H9 (cell line): ENCODE measurements at regions not wholly inside any gene's neighbourhood (a gene's known extent, or its start where the extent isn't known, plus 50 kb on each side); places are given as distances from the start of the nearest gene placed in this dataset.

Source experiments
- DNase-seq: peaks from one replicate; pipeline ENCODE4 v3.0.0-alpha.2; 2017
- H2AFZ ChIP-seq: one replicate; pipeline ENCODE4 v1.6.1; 2013; ENCODE audit warnings: mild to moderate bottlenecking, low read length, control low read depth, moderate library complexity
- H2AK5ac ChIP-seq: 2 replicates; pipeline ENCODE4 v1.6.1; 2013; ENCODE audit warnings: low read length, control low read depth, mixed read lengths; ENCODE audit not compliant: insufficient read length
- H2BK120ac ChIP-seq: one replicate; pipeline ENCODE4 v1.6.1; 2013; ENCODE audit warnings: low read depth, mild to moderate bottlenecking, low read length, control low read depth, inconsistent platforms; ENCODE audit not compliant: poor library complexity, severe bottlenecking
- H2BK12ac ChIP-seq: 2 replicates; pipeline ENCODE4 v1.6.1; 2013; ENCODE audit warnings: low read length, control low read depth, mixed read lengths, low read depth; ENCODE audit not compliant: insufficient read length
- H2BK15ac ChIP-seq: 2 replicates; pipeline ENCODE4 v1.6.1; 2013; ENCODE audit warnings: low read depth, low read length, control low read depth
- H2BK20ac ChIP-seq: one replicate; pipeline ENCODE4 v1.6.1; 2013; ENCODE audit warnings: low read depth, mild to moderate bottlenecking, low read length, control low read depth, inconsistent platforms; ENCODE audit not compliant: poor library complexity, severe bottlenecking
- H2BK5ac ChIP-seq: 2 replicates; pipeline ENCODE4 v1.6.1; 2013; ENCODE audit warnings: low read length, control low read depth, mixed read lengths; ENCODE audit not compliant: insufficient read length
- H3K14ac ChIP-seq: 2 replicates; pipeline ENCODE4 v1.6.1; 2013; ENCODE audit warnings: low read length, control low read depth; ENCODE audit not compliant: insufficient read depth
- H3K18ac ChIP-seq: 2 replicates; pipeline ENCODE4 v1.6.1; 2013; ENCODE audit warnings: low read depth, mild to moderate bottlenecking, mixed read lengths, low read length, control low read depth; ENCODE audit not compliant: insufficient read length
- H3K23ac ChIP-seq: 2 replicates; pipeline ENCODE4 v1.6.1; 2013; ENCODE audit warnings: low read length, control low read depth, mixed read lengths, low read depth; ENCODE audit not compliant: insufficient read length
- H3K23me2 ChIP-seq: 2 replicates; pipeline ENCODE4 v1.6.1; 2013; ENCODE audit warnings: low read depth, mild to moderate bottlenecking, mixed read lengths, low read length, control low read depth; ENCODE audit not compliant: insufficient read length, poor library complexity, severe bottlenecking
- H3K27ac ChIP-seq: 2 replicates; pipeline ENCODE4 v1.5.1; 2013; ENCODE audit warnings: low read length, control low read depth, mixed read lengths, low read depth; ENCODE audit not compliant: insufficient read length
- H3K27me3 ChIP-seq: 2 replicates; pipeline ENCODE4 v1.6.1; 2013; ENCODE audit warnings: low read length, control low read depth, inconsistent platforms; ENCODE audit not compliant: insufficient read depth
- H3K4ac ChIP-seq: 2 replicates; pipeline ENCODE4 v1.6.1; 2013; ENCODE audit warnings: low read depth, mild to moderate bottlenecking, control low read depth, inconsistent platforms, low read length, moderate library complexity
- H3K4me1 ChIP-seq: 2 replicates; pipeline ENCODE4 v1.6.1; 2013; ENCODE audit warnings: low read length, control low read depth, inconsistent platforms; ENCODE audit not compliant: insufficient read depth
- H3K4me2 ChIP-seq: 2 replicates; pipeline ENCODE4 v1.6.1; 2013; ENCODE audit warnings: low read length, control low read depth, mixed read lengths; ENCODE audit not compliant: insufficient read length, insufficient read depth
- H3K56ac ChIP-seq: 2 replicates; pipeline ENCODE4 v1.6.1; 2013; ENCODE audit warnings: low read depth, mild to moderate bottlenecking, mixed read lengths, low read length, control low read depth; ENCODE audit not compliant: insufficient read length
- H3K79me1 ChIP-seq: 2 replicates; pipeline ENCODE4 v1.6.1; 2013; ENCODE audit warnings: low read depth, mild to moderate bottlenecking, moderate library complexity, low read length, control low read depth, inconsistent platforms; ENCODE audit not compliant: insufficient read depth, poor library complexity, severe bottlenecking
- H3K79me2 ChIP-seq: 2 replicates; pipeline ENCODE4 v1.6.1; 2013; ENCODE audit warnings: low read length, control low read depth, inconsistent platforms; ENCODE audit not compliant: insufficient read depth
- H3K9ac ChIP-seq: 2 replicates; pipeline ENCODE4 v1.6.1; 2013; ENCODE audit warnings: low read length, control low read depth, mixed read lengths; ENCODE audit not compliant: insufficient read length; ENCODE audit errors: extremely low read depth
- H3K9me3 ChIP-seq: one replicate; pipeline ENCODE4 v1.6.1; 2013; ENCODE audit warnings: low read depth, low read length, inconsistent platforms; ENCODE audit not compliant: control insufficient read depth
- H3T11ph ChIP-seq: one replicate; pipeline ENCODE4 v1.6.1; 2013; ENCODE audit warnings: mild to moderate bottlenecking, low read length, control low read depth, inconsistent platforms
- H4K20me1 ChIP-seq: one replicate; pipeline ENCODE4 v1.6.1; 2013; ENCODE audit not compliant: control insufficient read depth, insufficient read length, insufficient read depth
- H4K5ac ChIP-seq: 2 replicates; pipeline ENCODE4 v1.6.1; 2013; ENCODE audit warnings: low read depth, mild to moderate bottlenecking, mixed read lengths, low read length, control low read depth; ENCODE audit not compliant: insufficient read length
- H4K8ac ChIP-seq: replicated peaks from 2 replicates; pipeline ENCODE4 v1.6.1; 2013; ENCODE audit warnings: low read length, control low read depth, mixed read lengths, low read depth; ENCODE audit not compliant: insufficient read length
- H4K91ac ChIP-seq: 2 replicates; pipeline ENCODE4 v1.6.1; 2013; ENCODE audit warnings: low read depth, mild to moderate bottlenecking, moderate library complexity, mixed read lengths, low read length, control low read depth; ENCODE audit not compliant: insufficient read length
- H3K27ac Mint-ChIP-seq, 3 experiments: 2 replicates in 2 of 3; 3 replicates in 1 of 3; pipeline ENCODE4 v1.8.0; 2020 to 2021; ENCODE audit warnings: mixed read lengths in 3 of 3, mild to moderate bottlenecking in 1 of 3, moderate library complexity in 1 of 3
- H3K27me3 Mint-ChIP-seq: 2 replicates; pipeline ENCODE4 v1.8.0; 2021; ENCODE audit warnings: low read depth, mild to moderate bottlenecking, moderate library complexity, mixed read lengths
- H3K36me3 Mint-ChIP-seq, 3 experiments: 2 replicates in 2 of 3; 3 replicates in 1 of 3; pipeline ENCODE4 v1.8.0; 2020 to 2021; ENCODE audit warnings: low read depth in 3 of 3, mixed read lengths in 3 of 3; ENCODE audit not compliant: insufficient read depth in 1 of 3
- H3K4me1 Mint-ChIP-seq, 2 experiments: 2 replicates each; pipeline ENCODE4 v1.8.0; 2020; ENCODE audit warnings: mixed read lengths in 2 of 2
- H3K4me3 Mint-ChIP-seq, 2 experiments: 2 replicates in 1 of 2; 3 replicates in 1 of 2; pipeline ENCODE4 v1.8.0; 2020 to 2021; ENCODE audit warnings: mild to moderate bottlenecking in 2 of 2, mixed read lengths in 2 of 2, moderate library complexity in 1 of 2
- H3K9me3 Mint-ChIP-seq, 2 experiments: 2 replicates in 1 of 2; 3 replicates in 1 of 2; pipeline ENCODE4 v1.8.0; 2020; ENCODE audit warnings: mild to moderate bottlenecking in 2 of 2, mixed read lengths in 2 of 2, moderate library complexity in 1 of 2
- WGBS: extraction: QIAGEN DNeasy Blood & Tissue Kit; methylation state at CpG from one replicate; pipeline ENCODE4 v1.1.7; 2013; ENCODE audit warnings: missing lambda C conversion rate, low lambda C conversion rate, mixed read lengths; ENCODE audit not compliant: insufficient read length; ENCODE audit errors: extremely low coverage; 5-methylcytosine and 5-hydroxymethylcytosine counted together
- TF ChIP-seq, protein P1 (sequence below): fragments of 200-600 bp; sonication (generic); conservative IDR thresholded peaks from 3 replicates; pipeline ENCODE4 v1.8.0; 2021; ENCODE audit warnings: antibody characterized with exemption, mild to moderate bottlenecking

DNA sequence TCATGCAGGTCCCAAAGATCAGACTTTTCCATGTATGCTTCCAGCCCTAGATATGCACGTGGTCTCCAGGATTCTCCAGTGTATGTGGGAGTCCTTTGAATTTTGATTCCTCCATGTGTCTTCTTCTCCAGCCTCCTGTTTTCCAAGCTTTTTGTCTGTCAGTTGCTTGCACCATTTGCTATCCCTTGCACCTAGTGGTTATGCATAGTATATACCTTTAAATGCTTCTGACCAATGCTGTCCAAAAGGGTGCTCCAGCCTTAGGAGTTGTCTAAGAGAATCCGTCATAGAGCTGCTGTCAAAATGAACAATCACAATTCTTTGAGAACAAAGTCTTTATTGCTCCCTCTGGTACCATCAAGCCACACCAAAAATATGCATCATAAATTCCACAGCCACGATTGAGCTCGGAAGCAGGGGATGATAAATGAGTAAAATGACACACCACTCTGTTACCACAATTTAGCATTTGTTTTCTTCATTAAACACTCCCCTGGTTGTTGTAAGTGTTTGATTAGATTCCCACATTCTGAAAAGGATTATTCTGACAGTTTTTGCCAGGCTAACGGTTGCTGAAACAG, 706.2 kb upstream of the GJE1 start:
- Histone ChIP-seq H2BK20ac (no peak overlapping the region), H3K56ac (no peak overlapping the region), H3K4me2 (no peak overlapping the region), H2BK12ac (no peak overlapping the region), H3T11ph (no peak overlapping the region), H4K5ac (no peak overlapping the region), H3K9me3 (no peaks in the 10 kb centered on the region), H3K79me2 (no peaks in the 10 kb centered on the region), H3K4ac (no peak overlapping the region), H3K4me1 (no peaks in the 10 kb centered on the region), H2BK120ac (no peak overlapping the region), H4K91ac (no peak overlapping the region), H3K9ac (no peak overlapping the region), H2BK15ac (no peak overlapping the region), H4K20me1 (no peaks in the 10 kb centered on the region), H2AK5ac (no peak overlapping the region), H3K18ac (no peak overlapping the region), H2AFZ (no peak overlapping the region), H3K27ac (no peak overlapping the region), H2BK5ac (no peak overlapping the region), H3K27me3 (no peaks in the 10 kb centered on the region), H4K8ac (no peak overlapping the region), H3K79me1 (no peaks in the 10 kb centered on the region), H3K14ac (no peak overlapping the region), H3K23me2 (no peaks in the 10 kb centered on the region), H3K23ac (no peak overlapping the region)
- no peak overlapping the region; a peak in 1 of 7 replicates for H3K27ac Mint-ChIP-seq
- H3K36me3 Mint-ChIP-seq, result peaks cover 6 to 20% (median 6%) of the 10 kb centered on the region in 3 experiments; a peak in 6 of 7 replicates
- DNase-seq, result no peak
- H3K27me3 Mint-ChIP-seq, result no peaks in the 10 kb centered on the region
- no peak overlapping the region for H3K4me3 Mint-ChIP-seq
- H3K4me1 Mint-ChIP-seq, result no peaks in the 10 kb centered on the region
- TF ChIP-seq, protein P1, sequence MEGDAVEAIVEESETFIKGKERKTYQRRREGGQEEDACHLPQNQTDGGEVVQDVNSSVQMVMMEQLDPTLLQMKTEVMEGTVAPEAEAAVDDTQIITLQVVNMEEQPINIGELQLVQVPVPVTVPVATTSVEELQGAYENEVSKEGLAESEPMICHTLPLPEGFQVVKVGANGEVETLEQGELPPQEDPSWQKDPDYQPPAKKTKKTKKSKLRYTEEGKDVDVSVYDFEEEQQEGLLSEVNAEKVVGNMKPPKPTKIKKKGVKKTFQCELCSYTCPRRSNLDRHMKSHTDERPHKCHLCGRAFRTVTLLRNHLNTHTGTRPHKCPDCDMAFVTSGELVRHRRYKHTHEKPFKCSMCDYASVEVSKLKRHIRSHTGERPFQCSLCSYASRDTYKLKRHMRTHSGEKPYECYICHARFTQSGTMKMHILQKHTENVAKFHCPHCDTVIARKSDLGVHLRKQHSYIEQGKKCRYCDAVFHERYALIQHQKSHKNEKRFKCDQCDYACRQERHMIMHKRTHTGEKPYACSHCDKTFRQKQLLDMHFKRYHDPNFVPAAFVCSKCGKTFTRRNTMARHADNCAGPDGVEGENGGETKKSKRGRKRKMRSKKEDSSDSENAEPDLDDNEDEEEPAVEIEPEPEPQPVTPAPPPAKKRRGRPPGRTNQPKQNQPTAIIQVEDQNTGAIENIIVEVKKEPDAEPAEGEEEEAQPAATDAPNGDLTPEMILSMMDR, result no peak; the same call in 1 of the 3 replicates
- WGBS, result no CpG with 5 or more reads among the region's 5 CpGs
- H3K9me3 Mint-ChIP-seq, result peaks cover 9 to 10% of the 10 kb centered on the region in 2 experiments; a peak in 3 of 5 replicates
